Colon (tissue), 2 donors: ENCODE measurements at regions not wholly inside any gene's neighbourhood (a gene's known extent, or its start where the extent isn't known, plus 50 kb on each side); places are given as distances from the start of the nearest gene placed in this dataset.

Experiments
- FAIRE-seq: peaks from 2 replicates; lab custom pipeline; 2012; peaks lifted over from hg19 to GRCh38; lab: Jason Lieb, UNC
- donor health status: control.
- donor health status: control.

- FAIRE-seq, result no peak
Measured at GRCh38 chr4:36823199-36823967, 421.2 kb upstream of the NWD2 start.

GRCh38 chr4:36824682-36825081, 419.9 kb upstream of the NWD2 start:
- no peak for FAIRE-seq

GRCh38 chr4:36835246-36835645, 409.3 kb upstream of the NWD2 start:
- FAIRE-seq, result no peak

- FAIRE-seq, result no peak
Measured at GRCh38 chr4:36841583-36842326, 402.8 kb upstream of the NWD2 start.

- no peak for FAIRE-seq
Measured at GRCh38 chr4:36844448-36844847, 400.1 kb upstream of the NWD2 start.

- no peak for FAIRE-seq
Measured at GRCh38 chr4:36852856-36853255, 391.7 kb upstream of the NWD2 start.

- FAIRE-seq, result no peak
Measured at GRCh38 chr4:36854554-36854953, 390.0 kb upstream of the NWD2 start.

- no peak for FAIRE-seq
Measured at GRCh38 chr4:36863601-36864000, 380.9 kb upstream of the NWD2 start.

GRCh38 chr4:36870121-36870520, 374.4 kb upstream of the NWD2 start:
- FAIRE-seq, result no peak

GRCh38 chr4:36872679-36873078, 371.9 kb upstream of the NWD2 start:
- no peak for FAIRE-seq

GRCh38 chr4:36884151-36884550, 360.4 kb upstream of the NWD2 start:
- FAIRE-seq, result no peak

GRCh38 chr4:36891971-36892370, 352.6 kb upstream of the NWD2 start:
- FAIRE-seq, result no peak

- no peak for FAIRE-seq
Measured at GRCh38 chr4:36900446-36900987, 344.0 kb upstream of the NWD2 start.

- FAIRE-seq, result no peak
Measured at GRCh38 chr4:36904823-36905222, 339.7 kb upstream of the NWD2 start.

- no peak for FAIRE-seq
Measured at GRCh38 chr4:36914106-36914505, 330.4 kb upstream of the NWD2 start.

GRCh38 chr4:36915717-36916116, 328.8 kb upstream of the NWD2 start:
- FAIRE-seq, result no peak

GRCh38 chr4:36917413-36917812, 327.1 kb upstream of the NWD2 start:
- FAIRE-seq, result no peak

GRCh38 chr4:36919721-36920120, 324.8 kb upstream of the NWD2 start:
- no peak for FAIRE-seq

- no peak for FAIRE-seq
Measured at GRCh38 chr4:36921476-36922216, 322.9 kb upstream of the NWD2 start.

- no peak for FAIRE-seq
Measured at GRCh38 chr4:36930562-36931111, 313.9 kb upstream of the NWD2 start.

GRCh38 chr4:36944232-36944631, 300.3 kb upstream of the NWD2 start:
- FAIRE-seq, result no peak

- FAIRE-seq, result no peak
Measured at GRCh38 chr4:36961420-36961819, 283.1 kb upstream of the NWD2 start.
